ENCODE measurements at regions not wholly inside any gene's neighbourhood (a gene's known extent, or its start where the extent isn't known, plus 50 kb on each side); places are given as distances from the start of the nearest gene placed in this dataset.

GRCh38 chr5:124393584-124394379 lies 352.7 kb downstream of the ZNF608 start:
- no peaks in the 10 kb centered on the region for H3K4me1 Mint-ChIP-seq (ENCODE audit: low read depth in 2 of 2)
- H3K27me3 Mint-ChIP-seq: peaks cover 0 to 10% of the 10 kb centered on the region in 2 donors
- H3K4me3 Mint-ChIP-seq: no peak overlapping the region
- H3K36me3 Mint-ChIP-seq: no peaks in the 10 kb centered on the region
- H3K27ac Mint-ChIP-seq: no peak overlapping the region
- DNase-seq (ENCODE audit: low spot score) (no peak), ATAC-seq (no peak)
- H3K9me3 Mint-ChIP-seq: peaks cover 2% of the 10 kb centered on the region

- H3K27ac Mint-ChIP-seq: no peak overlapping the region
- H3K4me1 Mint-ChIP-seq (ENCODE audit: low read depth in 2 of 2): no peaks in the 10 kb centered on the region
- no peak overlapping the region for H3K4me3 Mint-ChIP-seq
- peaks cover 18% of the 10 kb centered on the region for H3K36me3 Mint-ChIP-seq
- H3K9me3 Mint-ChIP-seq: peaks cover 20% of the 10 kb centered on the region
- DNase-seq (ENCODE audit: low spot score) (no peak), ATAC-seq (no peak)
- H3K27me3 Mint-ChIP-seq: peaks cover 0 to 5% of the 10 kb centered on the region in 2 donors
Measured at GRCh38 chr5:124383693-124384092, 362.7 kb downstream of the ZNF608 start.

DNA sequence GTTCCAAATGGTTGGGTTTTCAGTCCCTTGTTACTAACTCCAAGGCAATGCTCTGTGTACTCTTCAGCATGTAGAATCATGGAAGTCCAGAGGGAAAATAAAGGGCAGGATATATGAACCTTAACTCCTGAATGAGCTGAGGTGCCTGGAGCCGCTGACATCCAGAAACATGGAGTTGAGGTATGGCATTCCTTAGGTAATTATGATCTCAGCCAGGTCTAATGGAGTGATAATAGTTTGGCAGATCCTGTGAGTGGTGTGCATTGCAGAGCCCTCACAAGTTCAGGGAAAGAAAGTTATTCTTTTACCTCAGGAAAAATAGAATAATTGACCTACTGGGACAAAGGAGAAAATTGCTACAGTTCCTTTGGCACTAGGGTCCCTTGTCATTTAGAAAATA lies 369.1 kb downstream of the ZNF608 start:
- peaks cover 0 to 2% of the 10 kb centered on the region in 2 donors for H3K27me3 Mint-ChIP-seq
- peaks cover 10% of the 10 kb centered on the region for H3K9me3 Mint-ChIP-seq
- DNase-seq (ENCODE audit: low spot score) (no peak), ATAC-seq (no peak)
- H3K4me3 Mint-ChIP-seq: no peak overlapping the region
- peaks cover 9% of the 10 kb centered on the region for H3K36me3 Mint-ChIP-seq
- H3K27ac Mint-ChIP-seq: no peak overlapping the region
- H3K4me1 Mint-ChIP-seq (ENCODE audit: low read depth in 2 of 2): no peaks in the 10 kb centered on the region

- Mint-ChIP-seq H3K27ac (no peak overlapping the region), H3K27me3 (no peaks in the 10 kb centered on the region), H3K9me3 (no peaks in the 10 kb centered on the region), H3K36me3 (no peaks in the 10 kb centered on the region), H3K4me1 (ENCODE audit: low read depth in 2 of 2) (no peaks in the 10 kb centered on the region), H3K4me3 (no peak overlapping the region)
- no peak for DNase-seq (ENCODE audit: low spot score)
- no peak for ATAC-seq
Measured at GRCh38 chr5:124373883-124374282, 372.6 kb downstream of the ZNF608 start.

DNA sequence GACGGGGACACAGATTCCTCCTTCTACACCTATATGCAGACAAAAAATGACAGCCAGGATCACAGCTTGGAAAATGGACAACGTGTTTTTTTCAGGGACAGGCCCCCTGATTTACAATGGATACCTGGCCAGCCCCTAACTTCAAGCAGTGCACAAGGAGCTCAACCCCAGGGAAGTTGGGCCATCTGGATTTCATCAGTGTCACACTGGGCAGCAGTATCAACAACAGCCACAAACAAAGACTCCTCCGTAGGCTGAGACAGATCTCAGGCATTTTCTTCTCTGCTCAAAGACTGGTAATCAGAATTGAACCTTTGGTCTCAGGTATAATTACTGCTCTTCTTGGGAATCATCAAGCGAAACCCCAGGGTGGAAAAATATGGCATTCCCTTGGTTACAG lies 374.0 kb downstream of the ZNF608 start:
- Mint-ChIP-seq H3K4me1 (ENCODE audit: low read depth in 2 of 2) (no peaks in the 10 kb centered on the region), H3K27ac (no peak overlapping the region), H3K9me3 (peaks cover 3% of the 10 kb centered on the region), H3K27me3 (no peaks in the 10 kb centered on the region), H3K36me3 (no peaks in the 10 kb centered on the region), H3K4me3 (no peak overlapping the region)
- no peak for DNase-seq (ENCODE audit: low spot score)
- ATAC-seq: no peak

DNA sequence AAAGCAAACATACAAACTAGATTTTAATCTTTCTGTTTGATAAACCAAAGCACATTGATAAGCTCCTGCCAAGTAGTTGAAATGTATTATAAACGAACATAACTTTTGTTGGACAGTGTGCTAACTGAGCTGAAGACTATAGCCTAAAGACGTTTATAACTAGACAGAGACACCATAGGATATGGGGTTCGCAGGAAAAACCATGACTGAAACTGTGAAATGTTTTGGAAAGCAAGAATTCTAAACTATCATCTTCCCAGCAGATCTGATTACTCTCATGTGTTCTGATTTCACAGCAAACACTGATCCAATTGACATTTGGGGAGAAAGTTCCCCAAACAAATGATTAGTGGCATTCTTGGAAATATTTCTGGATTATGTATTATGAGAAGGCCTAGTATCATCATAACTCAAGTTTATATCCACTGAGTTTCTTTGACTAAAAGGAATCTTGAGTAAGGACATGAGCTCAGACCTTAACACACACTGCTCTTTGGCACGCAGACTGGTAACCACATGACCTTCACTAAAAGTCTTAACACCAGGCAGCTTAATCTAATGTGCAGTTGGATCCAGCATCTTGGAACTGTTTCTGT lies 375.2 kb downstream of the ZNF608 start:
- Mint-ChIP-seq H3K27ac (no peak overlapping the region), H3K27me3 (no peaks in the 10 kb centered on the region), H3K36me3 (no peaks in the 10 kb centered on the region), H3K9me3 (peaks cover 3% of the 10 kb centered on the region), H3K4me1 (ENCODE audit: low read depth in 2 of 2) (no peaks in the 10 kb centered on the region), H3K4me3 (no peak overlapping the region)
- no peak for DNase-seq (ENCODE audit: low spot score)
- no peak for ATAC-seq

DNA sequence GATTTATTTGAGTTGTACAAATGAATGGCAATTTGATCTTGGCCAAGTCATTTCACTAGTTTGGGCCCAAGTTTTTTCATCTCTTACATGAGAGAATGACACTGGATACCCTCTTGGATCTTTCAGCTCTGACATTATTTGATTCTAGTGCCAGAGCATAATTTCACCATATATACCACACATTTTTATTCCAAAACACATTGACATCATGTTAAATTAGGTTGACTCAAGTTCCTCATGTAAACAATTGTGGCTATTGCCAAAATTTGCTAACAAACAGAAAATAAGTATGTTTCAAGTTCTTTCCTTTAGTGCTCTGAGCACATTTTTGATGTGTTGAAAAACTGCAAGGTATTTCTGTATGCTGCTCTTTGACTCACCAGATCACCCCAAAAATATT lies 375.8 kb downstream of the ZNF608 start:
- ATAC-seq (no peak), DNase-seq (ENCODE audit: low spot score) (no peak)
- Mint-ChIP-seq H3K4me3 (no peak overlapping the region), H3K9me3 (peaks cover 3% of the 10 kb centered on the region), H3K4me1 (ENCODE audit: low read depth in 2 of 2) (no peaks in the 10 kb centered on the region), H3K36me3 (no peaks in the 10 kb centered on the region), H3K27ac (no peak overlapping the region), H3K27me3 (no peaks in the 10 kb centered on the region)

DNA sequence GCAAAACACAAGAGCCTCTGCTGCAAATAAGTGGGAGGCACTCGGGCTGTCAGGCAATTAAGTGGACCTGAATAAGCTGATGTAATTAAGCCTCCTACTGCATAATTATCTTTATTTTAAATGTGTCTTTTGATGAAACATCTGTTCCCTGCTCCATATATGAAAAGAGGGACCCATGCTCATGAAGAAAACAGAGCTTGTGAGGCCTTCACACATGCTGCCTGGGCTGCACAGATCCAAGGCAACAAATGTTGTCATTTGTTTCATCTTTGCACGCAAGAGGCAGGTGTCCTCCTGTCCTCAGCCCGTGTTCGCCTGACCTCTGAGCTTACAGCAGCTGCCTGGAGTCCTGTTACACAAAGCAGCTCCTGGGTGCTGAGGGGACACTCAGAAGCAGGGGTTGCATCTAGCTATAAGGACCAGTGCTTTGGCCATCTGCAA lies 381.1 kb downstream of the ZNF608 start:
- no peak overlapping the region for H3K4me3 Mint-ChIP-seq
- ATAC-seq (peak in 1 of 2 donors; percentile 24), DNase-seq (ENCODE audit: low spot score) (no peak)
- no peak overlapping the region for H3K27ac Mint-ChIP-seq
- H3K9me3 Mint-ChIP-seq: peaks cover 19% of the 10 kb centered on the region
- peaks cover 0 to 11% of the 10 kb centered on the region in 2 donors for H3K27me3 Mint-ChIP-seq
- no peaks in the 10 kb centered on the region for H3K36me3 Mint-ChIP-seq
- no peaks in the 10 kb centered on the region for H3K4me1 Mint-ChIP-seq (ENCODE audit: low read depth in 2 of 2)

DNA sequence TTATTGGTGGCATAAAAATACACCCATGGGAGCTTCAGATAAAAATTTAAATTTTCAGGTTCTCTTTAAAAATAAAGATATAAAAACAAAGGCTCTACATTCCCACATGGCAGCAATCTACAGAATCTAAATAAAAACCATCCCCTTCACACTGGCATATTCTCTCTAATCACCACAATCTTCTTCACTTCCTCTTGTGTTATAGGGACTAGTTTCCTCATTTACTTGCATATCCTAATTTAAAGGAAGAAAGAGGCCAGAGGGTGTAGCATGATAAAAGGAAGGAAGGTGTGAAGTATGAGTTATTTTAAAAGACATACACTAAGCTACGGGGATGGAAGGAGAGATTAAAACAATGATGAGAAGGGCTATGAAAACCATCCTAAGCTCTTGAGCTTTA lies 390.5 kb downstream of the ZNF608 start:
- Mint-ChIP-seq H3K4me1 (ENCODE audit: low read depth in 2 of 2) (peaks cover 0 to 3% of the 10 kb centered on the region in 2 donors), H3K27ac (no peak overlapping the region), H3K27me3 (peaks cover 0 to 24% of the 10 kb centered on the region in 2 donors), H3K36me3 (peaks cover 4% of the 10 kb centered on the region), H3K4me3 (no peak overlapping the region), H3K9me3 (peaks cover 18% of the 10 kb centered on the region)
- no peak for ATAC-seq
- DNase-seq (ENCODE audit: low spot score): no peak

DNA sequence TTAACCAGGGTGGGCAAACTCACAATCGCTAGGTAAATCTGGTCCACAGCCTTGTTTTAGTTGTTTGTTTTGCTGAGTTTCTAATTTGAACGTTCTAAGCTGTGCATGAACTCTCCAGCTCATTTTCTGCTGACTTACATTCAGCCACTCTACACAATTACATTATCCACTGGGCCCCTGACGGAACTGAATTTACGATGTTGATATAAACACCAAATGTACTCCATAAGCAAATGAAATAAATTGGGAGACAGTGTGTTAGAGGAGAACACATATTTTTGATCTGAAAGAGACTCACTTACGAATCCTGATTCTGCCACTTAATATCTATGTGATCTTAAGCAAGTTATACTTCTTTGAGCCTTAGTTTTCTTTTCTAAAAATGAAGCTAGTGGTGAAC lies 393.4 kb downstream of the ZNF608 start:
- Mint-ChIP-seq H3K27me3 (peaks cover 0 to 15% of the 10 kb centered on the region in 2 donors), H3K9me3 (peaks cover 8% of the 10 kb centered on the region), H3K27ac (no peak overlapping the region), H3K4me3 (no peak overlapping the region), H3K4me1 (ENCODE audit: low read depth in 2 of 2) (peaks cover 0 to 3% of the 10 kb centered on the region in 2 donors), H3K36me3 (peaks cover 4% of the 10 kb centered on the region)
- ATAC-seq (no peak), DNase-seq (ENCODE audit: low spot score) (no peak)

DNA sequence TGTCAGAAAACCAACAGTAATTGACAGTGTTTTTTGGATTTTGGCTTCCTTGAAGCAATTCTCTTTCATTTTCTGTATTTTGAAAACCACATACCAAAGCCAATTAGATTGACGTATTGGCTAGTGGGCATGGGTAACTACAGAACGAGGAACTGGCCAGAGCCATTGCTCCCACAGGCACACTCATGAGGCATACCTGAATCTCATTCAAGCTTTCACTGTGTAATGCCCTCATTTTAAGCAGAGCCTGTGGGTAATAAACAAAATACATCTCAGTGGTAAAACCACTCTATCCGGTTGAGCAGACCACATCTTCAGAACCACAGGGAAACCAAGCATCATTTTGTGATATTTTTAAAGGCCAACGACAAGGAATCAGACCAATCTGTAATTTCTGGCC lies 394.1 kb downstream of the ZNF608 start:
- Mint-ChIP-seq H3K4me1 (ENCODE audit: low read depth in 2 of 2) (peaks cover 0 to 3% of the 10 kb centered on the region in 2 donors), H3K36me3 (peaks cover 4% of the 10 kb centered on the region), H3K9me3 (peaks cover 6% of the 10 kb centered on the region), H3K27me3 (peaks cover 0 to 15% of the 10 kb centered on the region in 2 donors), H3K27ac (no peak overlapping the region), H3K4me3 (no peak overlapping the region)
- no peak for DNase-seq (ENCODE audit: low spot score)
- peak in 1 of 2 donors; percentile 61 for ATAC-seq

DNA sequence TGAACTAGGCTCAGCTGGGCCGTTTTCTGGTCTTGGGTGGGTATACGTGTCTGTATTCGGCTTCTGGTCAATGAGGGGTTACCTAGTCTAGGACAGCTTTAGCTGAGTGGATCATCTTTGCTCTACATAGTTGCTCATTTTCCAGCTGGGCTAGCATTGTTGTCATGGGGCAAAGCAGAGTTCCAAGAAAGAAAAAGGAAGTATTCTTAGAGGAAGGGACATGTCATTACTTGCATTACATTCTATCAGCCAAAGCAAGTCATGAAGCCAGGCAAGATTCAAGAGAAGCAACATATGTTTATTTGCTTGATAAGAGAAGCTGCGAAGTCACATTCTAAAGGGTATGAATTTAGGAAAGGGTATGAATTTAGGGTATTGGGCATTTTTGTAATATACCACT lies 396.5 kb downstream of the ZNF608 start:
- DNase-seq (ENCODE audit: low spot score) (no peak), ATAC-seq (no peak)
- Mint-ChIP-seq H3K4me3 (no peak overlapping the region), H3K4me1 (ENCODE audit: low read depth in 2 of 2) (peaks cover 0 to 3% of the 10 kb centered on the region in 2 donors), H3K27me3 (peaks cover 0 to 7% of the 10 kb centered on the region in 2 donors), H3K27ac (no peak overlapping the region), H3K9me3 (peaks cover 3% of the 10 kb centered on the region), H3K36me3 (peaks cover 4% of the 10 kb centered on the region)

DNA sequence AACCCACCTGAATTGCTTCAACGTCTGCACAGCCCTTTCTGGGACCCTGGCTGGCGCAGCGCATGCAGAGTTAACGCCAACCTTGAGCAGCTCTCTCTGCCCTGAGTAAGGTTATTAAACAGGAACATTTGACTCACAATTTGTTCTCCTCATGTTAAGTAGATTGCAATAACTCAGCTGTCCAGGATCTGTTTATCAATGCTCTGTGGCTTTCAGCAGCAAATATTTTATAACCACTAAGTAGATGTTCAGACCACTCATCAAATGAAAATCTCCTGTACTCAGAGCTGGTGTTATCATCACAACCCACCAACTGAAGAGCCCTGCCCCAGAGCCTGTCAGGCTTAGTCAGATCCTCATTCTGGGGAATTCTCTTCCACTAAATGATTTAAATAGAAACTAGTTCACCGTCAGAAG lies 403.0 kb downstream of the ZNF608 start:
- Mint-ChIP-seq H3K9me3 (no peaks in the 10 kb centered on the region), H3K4me1 (ENCODE audit: low read depth in 2 of 2) (no peaks in the 10 kb centered on the region), H3K27ac (no peak overlapping the region), H3K27me3 (peaks cover 0 to 2% of the 10 kb centered on the region in 2 donors), H3K36me3 (no peaks in the 10 kb centered on the region), H3K4me3 (no peak overlapping the region)
- no peak for DNase-seq (ENCODE audit: low spot score)
- peak; percentile 68 to 74 for ATAC-seq

DNA sequence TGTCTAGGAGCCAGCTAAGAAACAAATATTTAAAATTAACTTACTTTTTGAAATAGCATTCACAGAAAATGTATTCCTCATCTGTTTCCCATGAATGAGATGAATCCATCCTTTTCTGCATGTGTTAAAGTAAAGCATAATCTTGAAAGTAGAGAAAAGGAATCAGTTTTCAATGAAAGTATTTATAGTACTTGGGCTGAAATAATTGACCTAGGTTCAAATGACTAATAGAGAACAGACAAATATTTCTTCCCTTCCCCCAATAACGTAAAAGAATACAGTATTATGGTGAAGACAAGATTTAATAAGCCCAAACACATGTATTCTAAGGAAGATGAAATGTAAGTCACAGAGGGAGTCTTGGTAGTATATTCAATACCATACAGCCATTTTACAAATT lies 403.5 kb downstream of the ZNF608 start:
- no peak overlapping the region for H3K4me3 Mint-ChIP-seq
- ATAC-seq (no peak), DNase-seq (ENCODE audit: low spot score) (no peak)
- H3K4me1 Mint-ChIP-seq (ENCODE audit: low read depth in 2 of 2): no peaks in the 10 kb centered on the region
- H3K9me3 Mint-ChIP-seq: peaks cover 4% of the 10 kb centered on the region
- H3K36me3 Mint-ChIP-seq: no peaks in the 10 kb centered on the region
- H3K27ac Mint-ChIP-seq: no peak overlapping the region
- peaks cover 0 to 6% of the 10 kb centered on the region in 2 donors for H3K27me3 Mint-ChIP-seq
